Right lobe of liver (tissue), 6 donors: ENCODE measurements at regions not wholly inside any gene's neighbourhood (a gene's known extent, or its start where the extent isn't known, plus 50 kb on each side); places are given as distances from the start of the nearest gene placed in this dataset.
"Not testable (repeated sequence)": the region's sequence is repeated elsewhere in the genome, so short reads cannot be mapped to it uniquely, and the experiment has no call there.

ENCODE experiments used
- ATAC-seq, 4 donors: fragments of 200-7000 bp; cut with Tn5 transposase; one replicate each; pipeline ENCODE4 v1.9.1; 2020; ENCODE audit warnings: mild to moderate bottlenecking in 4 of 4, moderate library complexity in 4 of 4
- DNase-seq, 3 donors: peaks; one replicate each; pipeline ENCODE4 v3.0.0-alpha.2; 2020
- H3K27ac ChIP-seq, 3 donors: fragments of 200-600 bp; one replicate each; pipeline ENCODE4 v1.8.0; 2022
- H3K27me3 ChIP-seq, 2 donors: fragments of 200-600 bp; one replicate each; pipeline ENCODE4 v1.8.0; 2022
- H3K36me3 ChIP-seq, 4 donors: fragments of 200-600 bp; sonication (generic) in 1 of 4; one replicate each; pipeline versions ENCODE4 v1.5.1 to v1.8.0; 2017 to 2022; ENCODE audit warnings: control low read depth in 1 of 4
- H3K4me1 ChIP-seq, 4 donors: fragments of 200-600 bp; sonication (generic) in 1 of 4; one replicate each; pipeline versions ENCODE4 v1.5.1 to v1.8.0; 2017 to 2022; ENCODE audit warnings: control low read depth in 1 of 4
- H3K4me3 ChIP-seq, 3 donors: fragments of 200-600 bp; one replicate each; pipeline ENCODE4 v1.8.0; 2022
- H3K9me3 ChIP-seq, 4 donors: fragments of 200-600 bp; sonication (generic) in 1 of 4; one replicate each; pipeline versions ENCODE4 v1.5.1 to v1.8.0; 2017 to 2022; ENCODE audit warnings: control low read depth in 1 of 4
- POLR2A ChIP-seq: fragments of 450-650 bp; IDR thresholded peaks from one replicate; pipeline ENCODE4 v1.6.1; 2017; ENCODE audit warnings: antibody characterized with exemption, mild to moderate bottlenecking
- WGBS: methylation state at CpG from one replicate; pipeline ENCODE4 v1.1.6; 2018; ENCODE audit warnings: low coverage, low lambda C conversion rate; ENCODE audit not compliant: insufficient coverage; ENCODE audit errors: missing lambda C conversion rate; 5-methylcytosine and 5-hydroxymethylcytosine counted together
- intact Hi-C, 2 donors: fragments of 100-400 bp; cut with DNase I; formaldehyde crosslinking; loops; one replicate each; pipeline versions ENCODE4 v1.11.2 to v1.14.1; 2022
- TF ChIP-seq, protein P1 (sequence below), 4 donors: fragments of 200-600 bp in 3 of 4; fragments of 450-650 bp in 1 of 4; IDR thresholded peaks; one replicate each; pipeline versions ENCODE4 v1.5.1 to v1.8.0; 2016 to 2022; ENCODE audit warnings: antibody characterized with exemption in 4 of 4, mild to moderate bottlenecking in 2 of 4
- donor health status: DM: no; HTN: yes; CAD: no.
- donor health status: DM: no; HTN: no; CAD: no.
- donor health status: DM: no; HTN: no; CAD: no.
- donor health status: DM: no; HTN: yes; CAD: no.
- donor health status: DM: no; HTN: yes; CAD: no.

DNA sequence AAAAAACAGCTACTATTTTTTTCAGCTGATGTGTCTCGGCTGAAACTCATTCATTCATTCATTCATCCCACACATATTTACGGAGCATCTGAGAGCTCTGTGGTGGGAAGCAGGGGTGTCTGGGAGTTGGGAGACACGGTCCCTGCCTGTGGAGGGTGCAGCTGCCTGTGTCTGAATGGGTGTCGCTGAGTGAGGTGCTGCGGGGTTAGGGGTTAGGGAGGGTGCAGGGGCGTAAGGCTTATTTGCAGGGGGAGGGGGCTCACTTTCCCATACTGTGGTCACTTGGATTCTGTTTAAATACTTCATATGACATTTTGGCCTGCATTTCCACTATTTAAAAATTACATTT lies 89.4 kb upstream of the ASB18 start:
- no peak for DNase-seq
- no peak for TF ChIP-seq POLR2A
- TF ChIP-seq, protein P1, sequence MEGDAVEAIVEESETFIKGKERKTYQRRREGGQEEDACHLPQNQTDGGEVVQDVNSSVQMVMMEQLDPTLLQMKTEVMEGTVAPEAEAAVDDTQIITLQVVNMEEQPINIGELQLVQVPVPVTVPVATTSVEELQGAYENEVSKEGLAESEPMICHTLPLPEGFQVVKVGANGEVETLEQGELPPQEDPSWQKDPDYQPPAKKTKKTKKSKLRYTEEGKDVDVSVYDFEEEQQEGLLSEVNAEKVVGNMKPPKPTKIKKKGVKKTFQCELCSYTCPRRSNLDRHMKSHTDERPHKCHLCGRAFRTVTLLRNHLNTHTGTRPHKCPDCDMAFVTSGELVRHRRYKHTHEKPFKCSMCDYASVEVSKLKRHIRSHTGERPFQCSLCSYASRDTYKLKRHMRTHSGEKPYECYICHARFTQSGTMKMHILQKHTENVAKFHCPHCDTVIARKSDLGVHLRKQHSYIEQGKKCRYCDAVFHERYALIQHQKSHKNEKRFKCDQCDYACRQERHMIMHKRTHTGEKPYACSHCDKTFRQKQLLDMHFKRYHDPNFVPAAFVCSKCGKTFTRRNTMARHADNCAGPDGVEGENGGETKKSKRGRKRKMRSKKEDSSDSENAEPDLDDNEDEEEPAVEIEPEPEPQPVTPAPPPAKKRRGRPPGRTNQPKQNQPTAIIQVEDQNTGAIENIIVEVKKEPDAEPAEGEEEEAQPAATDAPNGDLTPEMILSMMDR (IDR thresholded peaks at IDR 0.05): no peak
- Histone ChIP-seq H3K9me3 (no peaks in the 10 kb centered on the region), H3K27me3 (no peaks in the 10 kb centered on the region), H3K4me3 (no peak overlapping the region), H3K36me3 (no peaks in the 10 kb centered on the region), H3K4me1 (no peaks in the 10 kb centered on the region), H3K27ac (no peak overlapping the region)
- ATAC-seq: no peak
- WGBS: 68% methylated on average over 5 of the region's 6 CpGs
- intact Hi-C loops: loop anchor here (5.0 kb wide), 1 partner anchor 709 kb away; no protein-coding TSS in a partner anchor

DNA sequence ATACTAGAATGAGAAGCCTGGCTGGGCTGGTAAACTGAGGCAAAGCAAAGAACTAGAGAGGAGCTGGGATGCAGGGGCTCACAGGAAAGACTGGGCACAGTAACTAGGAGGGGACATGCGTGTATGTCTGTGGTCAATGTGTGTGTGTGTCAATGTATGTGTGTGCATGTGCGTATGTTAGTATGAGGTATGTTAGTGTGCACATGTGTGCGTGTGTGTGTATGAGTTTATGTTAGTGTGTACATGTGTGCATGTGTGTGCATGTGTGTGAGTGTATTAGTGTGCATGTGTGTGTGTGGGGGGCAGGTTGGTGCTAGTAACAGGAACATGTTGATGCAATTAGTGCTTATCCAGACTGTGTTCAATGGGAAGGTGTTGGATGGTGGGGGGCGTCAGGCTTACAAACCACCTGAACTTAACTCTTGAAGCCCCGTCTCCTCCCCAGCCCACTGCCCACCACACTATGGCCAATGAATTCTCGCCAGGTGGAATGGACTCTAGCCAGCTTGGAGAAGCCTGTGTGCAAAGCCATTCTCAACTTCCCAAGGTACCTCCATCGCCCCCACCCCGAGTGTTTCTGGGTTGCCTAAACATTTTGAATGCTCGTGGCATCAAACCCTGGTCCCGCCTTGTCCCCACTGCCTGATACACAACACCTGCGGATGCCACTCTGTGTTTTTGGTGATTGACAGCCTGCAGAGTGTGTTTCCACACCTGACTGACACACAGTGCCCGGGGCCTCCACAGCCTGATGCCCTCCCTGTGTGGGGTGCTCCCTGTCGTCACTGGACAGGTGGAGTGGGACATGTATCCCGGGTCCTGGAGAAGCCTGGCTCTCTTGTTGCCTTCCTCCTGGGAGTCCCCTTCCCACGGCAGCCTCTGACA lies 90.1 kb upstream of the ASB18 start:
- DNase-seq (no peak), ATAC-seq (no peak)
- intact Hi-C loops: loop anchor here (5.0 kb wide), 1 partner anchor 708 kb away; no protein-coding TSS in a partner anchor
- TF ChIP-seq POLR2A: no peak
- TF ChIP-seq, protein P1 (IDR thresholded peaks at IDR 0.05): no peak
- 70% methylated on average over 7 of the region's 15 CpGs for WGBS
- Histone ChIP-seq H3K4me3 (no peak overlapping the region), H3K4me1 (no peaks in the 10 kb centered on the region), H3K27ac (no peak overlapping the region), H3K9me3 (no peaks in the 10 kb centered on the region), H3K36me3 (no peaks in the 10 kb centered on the region), H3K27me3 (no peaks in the 10 kb centered on the region)

DNA sequence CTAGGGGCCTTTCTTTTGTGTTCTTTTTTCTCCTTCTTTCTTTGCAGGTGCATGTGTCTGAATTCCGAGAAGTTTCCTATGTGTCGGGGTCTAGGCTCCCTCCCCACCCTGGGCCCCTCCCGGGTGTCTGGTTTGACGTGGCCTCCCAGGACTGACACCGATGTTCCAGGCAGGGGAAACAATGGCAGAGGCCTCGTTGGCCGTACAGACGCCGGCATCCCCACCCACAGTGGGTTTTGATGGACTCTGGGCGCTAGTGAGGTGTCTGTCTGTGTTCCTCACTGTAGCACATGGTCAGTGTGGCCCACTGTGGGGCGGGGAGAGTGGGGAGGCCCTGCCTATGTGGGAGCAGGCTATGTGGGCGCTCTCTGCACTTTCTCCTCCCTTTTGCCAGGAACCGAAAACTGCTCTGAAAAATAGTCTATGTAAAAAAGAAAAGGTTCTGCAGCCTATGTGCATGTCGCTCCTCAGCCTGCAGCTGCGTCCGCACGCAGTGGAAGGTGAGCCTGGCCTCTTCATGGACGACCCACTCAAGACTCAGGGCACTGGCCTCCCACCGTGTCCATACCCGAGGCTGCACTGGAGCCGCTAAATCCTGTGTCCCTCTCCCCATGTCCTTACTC lies 90.9 kb upstream of the ASB18 start:
- DNase-seq (no peak), ATAC-seq (no peak)
- Histone ChIP-seq H3K27me3 (no peaks in the 10 kb centered on the region), H3K27ac (no peak overlapping the region), H3K4me3 (no peak overlapping the region), H3K36me3 (no peaks in the 10 kb centered on the region), H3K4me1 (no peaks in the 10 kb centered on the region), H3K9me3 (no peaks in the 10 kb centered on the region)
- 84% methylated on average over 17 of the region's 21 CpGs for WGBS
- intact Hi-C loops: loop anchor here (5.0 kb wide), 1 partner anchor 707 kb away; no protein-coding TSS in a partner anchor
- TF ChIP-seq, protein P1 (IDR thresholded peaks at IDR 0.05): no peak
- TF ChIP-seq POLR2A: no peak

DNA sequence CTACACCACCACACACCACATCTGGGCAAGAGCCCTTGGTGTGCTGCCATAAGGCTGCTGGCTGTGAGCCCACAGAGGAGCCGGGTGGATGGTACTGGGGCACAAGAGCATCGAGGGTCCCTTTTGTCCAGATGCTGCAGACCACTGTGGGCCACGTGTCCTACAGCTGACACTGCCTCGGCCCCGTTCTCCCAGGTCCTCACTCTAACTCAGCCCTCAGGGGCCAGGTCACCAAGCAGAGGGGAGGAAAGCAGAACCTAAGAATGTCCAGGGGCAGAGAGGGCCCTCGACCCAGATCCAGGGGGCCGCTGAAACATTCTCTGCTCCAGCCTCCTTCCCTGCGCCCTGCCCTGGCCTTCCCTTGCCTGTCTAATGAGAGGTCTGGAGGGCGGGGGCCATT lies 91.7 kb upstream of the ASB18 start:
- DNase-seq (no peak), ATAC-seq (peak in 1 of 4 donors; percentile 15)
- Histone ChIP-seq H3K27me3 (no peaks in the 10 kb centered on the region), H3K9me3 (no peaks in the 10 kb centered on the region), H3K4me3 (no peak overlapping the region), H3K4me1 (no peaks in the 10 kb centered on the region), H3K27ac (no peak overlapping the region), H3K36me3 (no peaks in the 10 kb centered on the region)
- 80% methylated on average over 1 of the region's 9 CpGs for WGBS
- TF ChIP-seq, protein P1 (IDR thresholded peaks at IDR 0.05): no peak
- TF ChIP-seq POLR2A: no peak
- intact Hi-C loops: no loop called here

DNA sequence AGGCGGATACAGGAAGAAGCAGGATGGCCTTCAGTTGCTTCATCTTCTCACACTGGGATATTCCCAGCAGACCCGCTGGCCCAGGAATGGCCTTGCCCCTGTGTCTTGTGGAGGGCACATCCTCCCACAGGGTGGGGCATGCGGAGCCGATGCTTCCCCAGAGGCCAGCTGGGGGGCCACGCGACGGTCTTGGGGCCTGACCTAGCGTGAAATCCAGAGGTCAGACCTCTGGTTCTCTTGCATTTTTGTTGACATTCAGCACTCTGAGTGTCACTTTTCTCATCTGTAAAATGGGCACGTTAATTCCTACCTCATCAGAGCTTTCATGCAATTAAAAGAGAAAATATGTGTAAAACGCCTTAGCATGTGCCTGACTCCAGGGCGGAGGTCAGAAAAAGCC lies 92.1 kb upstream of the ASB18 start:
- WGBS: 90% methylated on average over 3 of the region's 11 CpGs
- H3K4me3 ChIP-seq, intact Hi-C loops, H3K9me3 ChIP-seq, ATAC-seq, H3K27me3 ChIP-seq, H3K4me1 ChIP-seq, DNase-seq, H3K36me3 ChIP-seq, H3K27ac ChIP-seq: not testable (repeated sequence)

DNA sequence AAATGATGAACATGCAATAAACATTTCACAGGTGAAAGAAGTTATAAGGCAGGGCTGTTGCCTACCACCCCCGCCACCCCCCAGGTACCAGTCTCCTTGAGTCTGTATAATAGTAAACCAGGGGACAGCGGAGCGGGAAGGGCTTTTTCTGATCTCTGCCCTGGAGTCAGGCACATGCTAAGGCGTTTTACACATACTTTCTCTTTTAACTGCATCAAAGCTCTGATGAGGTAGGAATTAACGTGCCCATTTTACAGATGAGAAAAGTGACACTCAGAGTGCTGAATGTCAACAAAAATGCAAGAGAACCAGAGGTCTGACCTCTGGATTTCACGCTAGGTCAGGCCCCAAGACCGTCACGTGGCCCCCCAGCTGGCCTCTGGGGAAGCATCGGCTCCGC lies 94.3 kb upstream of the ASB18 start:
- H3K4me3 ChIP-seq, intact Hi-C loops, H3K27ac ChIP-seq, H3K4me1 ChIP-seq, H3K36me3 ChIP-seq, ATAC-seq, DNase-seq, H3K27me3 ChIP-seq, H3K9me3 ChIP-seq: not testable (repeated sequence)
- 80% methylated on average over 5 of the region's 10 CpGs for WGBS
